Superior temporal gyrus (tissue), 1 donor: ENCODE measurements at regions not wholly inside any gene's neighbourhood (a gene's known extent, or its start where the extent isn't known, plus 50 kb on each side); places are given as distances from the start of the nearest gene placed in this dataset.
"Not testable (repeated sequence)": the region's sequence is repeated elsewhere in the genome, so short reads cannot be mapped to it uniquely, and the experiment has no call there.

ENCODE experiments used
- DNase-seq: peaks from one replicate; pipeline ENCODE4 v3.0.0-alpha.2; 2016; ENCODE audit errors: extremely low spot score

GRCh38 chr16:15204571-15204970, 110.5 kb upstream of the RRN3 start:
- DNase-seq, result not testable (repeated sequence)

- not testable (repeated sequence) for DNase-seq
Observed at GRCh38 chr16:15192813-15193212, 98.7 kb upstream of the RRN3 start.

GRCh38 chr16:15192197-15192596, 98.1 kb upstream of the RRN3 start:
- not testable (repeated sequence) for DNase-seq

GRCh38 chr16:15189478-15189877, 95.4 kb upstream of the RRN3 start:
- not testable (repeated sequence) for DNase-seq
